Stimulated activated CD4-positive, alpha-beta T cell treated with anti-CD3 and anti-CD28 coated beads, Interleukin-2, amount 100 ng/mL, for 4 hours (primary cell): ENCODE measurements at regions not wholly inside any gene's neighbourhood (a gene's known extent, or its start where the extent isn't known, plus 50 kb on each side); places are given as distances from the start of the nearest gene placed in this dataset.
"Not testable (repeated sequence)": the region's sequence is repeated elsewhere in the genome, so short reads cannot be mapped to it uniquely, and the experiment has no call there.

Source experiments
- DNase-seq: peaks from one replicate; pipeline ENCODE4 v3.0.0-alpha.2; 2020; ENCODE audit warnings: low read depth

DNA sequence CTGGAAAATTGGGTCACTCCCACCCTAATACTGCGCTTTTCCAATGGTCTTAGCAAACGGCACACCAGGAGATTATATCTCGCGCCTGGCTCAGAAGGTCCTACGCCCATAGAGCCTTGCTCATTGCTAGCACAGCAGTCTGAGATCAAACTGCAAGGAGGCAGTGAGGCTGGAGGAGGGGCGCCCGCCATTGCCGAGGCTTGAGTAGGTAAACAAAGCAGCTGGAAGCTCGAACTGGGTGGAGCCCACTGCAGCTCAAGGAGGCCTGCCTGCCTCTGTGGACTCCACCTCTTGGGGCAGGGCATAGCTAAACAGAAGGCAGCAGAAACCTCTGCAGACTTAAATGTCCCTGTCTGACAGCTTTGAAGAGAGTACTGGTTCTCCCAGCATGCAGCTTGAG, 362.6 kb upstream of the GOT2 start:
- not testable (repeated sequence) for DNase-seq

DNA sequence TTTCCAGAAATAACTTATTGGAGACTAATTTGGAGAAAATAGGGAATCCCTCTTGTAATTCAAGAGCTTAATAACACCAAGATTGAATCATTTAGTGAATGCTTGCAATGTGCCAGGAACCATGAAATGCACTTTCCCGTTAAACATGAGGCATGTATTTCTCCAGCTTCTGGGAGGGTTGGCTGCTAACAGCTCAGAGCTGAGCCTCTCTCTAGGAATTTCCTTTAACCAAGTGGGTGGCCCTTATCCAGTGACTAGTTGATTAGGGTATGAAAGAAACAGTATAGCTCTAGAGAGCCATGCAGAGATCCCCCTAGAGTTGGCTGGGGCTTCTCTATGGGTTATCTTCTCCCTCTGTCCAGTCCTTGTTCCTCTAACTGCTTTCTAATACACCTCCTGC, 356.4 kb upstream of the GOT2 start:
- DNase-seq = no peak

DNA sequence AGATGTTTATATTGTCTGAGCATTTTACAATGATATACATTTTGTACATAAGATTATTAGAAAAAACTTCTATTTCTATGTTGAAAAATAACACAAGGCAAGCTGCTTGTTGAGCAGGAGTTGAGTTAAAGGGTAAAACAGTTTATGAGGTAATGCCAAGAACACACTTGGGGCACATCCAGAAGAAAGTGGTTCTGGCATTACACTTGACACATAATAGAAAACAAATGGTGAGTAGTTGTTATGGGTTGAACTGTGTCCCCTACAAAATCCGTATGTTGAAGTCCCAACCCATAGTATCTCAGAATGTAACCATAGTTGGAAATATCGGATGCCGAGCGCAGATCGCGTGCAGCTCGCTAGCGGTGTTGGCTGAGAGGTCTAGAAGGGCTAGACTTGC, 354.3 kb upstream of the GOT2 start:
- DNase-seq = no peak

DNA sequence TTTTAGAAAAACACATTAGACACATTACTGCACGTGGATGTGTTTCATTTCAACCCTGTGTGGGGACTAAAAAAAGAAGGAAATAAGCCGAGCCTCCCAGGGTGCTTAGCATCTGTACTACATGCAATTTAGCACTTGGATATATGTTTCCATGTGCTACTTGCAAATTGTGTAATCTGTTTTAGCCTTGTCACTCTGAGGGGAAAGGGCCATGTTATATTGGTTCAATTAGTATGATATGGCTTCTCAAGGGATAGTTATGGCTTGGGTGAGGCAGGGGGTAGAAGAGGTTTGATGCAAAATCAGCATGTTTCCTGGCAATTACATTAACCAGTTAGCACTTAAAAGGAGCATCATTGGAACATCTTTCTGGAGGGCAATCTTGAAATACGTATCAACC, 353.5 kb upstream of the GOT2 start:
- DNase-seq = no peak

DNA sequence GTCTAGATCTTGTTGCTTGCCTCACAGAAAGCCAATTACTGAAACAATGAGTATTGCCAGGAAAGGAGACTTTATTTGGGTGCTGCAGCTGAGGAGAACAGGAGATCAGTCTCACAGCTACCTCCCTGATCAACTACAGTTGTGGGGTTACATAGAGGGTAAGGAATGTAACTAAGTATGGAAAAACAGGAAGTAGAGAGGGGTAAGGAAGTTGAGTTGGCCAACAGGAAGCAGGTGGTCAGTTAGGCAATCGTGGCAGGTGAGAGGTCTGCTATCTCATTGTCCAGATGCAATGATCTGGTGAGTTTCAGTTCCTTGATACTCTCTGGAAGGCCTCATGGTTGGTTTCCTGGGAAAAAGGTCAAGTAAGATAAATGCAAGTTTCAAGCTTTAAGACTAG, 333.1 kb upstream of the GOT2 start:
- no peak for DNase-seq

DNA sequence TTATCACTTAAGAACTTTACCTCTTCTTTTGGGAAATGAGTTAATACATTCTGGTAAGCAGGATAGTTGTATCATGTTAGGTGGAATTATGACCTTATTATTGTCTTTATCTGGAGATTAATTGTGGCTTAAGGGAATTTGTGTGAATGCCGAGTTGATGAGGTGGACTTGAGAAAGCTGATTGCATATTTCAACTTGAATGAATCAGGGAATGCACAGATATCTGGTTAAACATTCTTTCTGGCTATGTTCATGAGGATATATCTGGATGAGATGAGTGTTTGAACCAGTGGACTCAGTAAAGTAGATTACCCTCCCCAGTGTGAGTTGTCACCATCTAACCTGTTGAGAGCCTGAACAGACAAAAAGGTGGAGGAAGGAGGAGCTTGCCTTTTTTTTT, 326.1 kb upstream of the GOT2 start:
- no peak for DNase-seq

DNA sequence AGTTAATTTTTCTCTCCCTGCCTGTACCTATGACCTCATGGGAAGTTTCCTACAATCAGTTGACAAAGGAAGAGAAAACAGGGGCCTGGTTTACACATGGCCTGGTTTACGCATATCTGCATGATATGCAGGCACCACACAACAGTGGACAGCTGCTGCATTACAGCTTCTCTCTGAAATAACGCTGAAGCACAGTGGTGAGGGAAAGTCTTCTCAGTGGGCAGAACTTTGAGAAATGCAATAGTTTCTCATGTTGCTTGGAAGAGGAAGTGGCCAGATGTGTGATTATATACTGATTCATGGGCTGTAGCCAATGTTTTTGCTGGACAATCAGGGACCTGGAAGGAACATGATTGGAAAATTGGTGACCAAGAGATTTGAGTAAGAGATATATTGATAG, 324.1 kb upstream of the GOT2 start:
- DNase-seq = no peak

DNA sequence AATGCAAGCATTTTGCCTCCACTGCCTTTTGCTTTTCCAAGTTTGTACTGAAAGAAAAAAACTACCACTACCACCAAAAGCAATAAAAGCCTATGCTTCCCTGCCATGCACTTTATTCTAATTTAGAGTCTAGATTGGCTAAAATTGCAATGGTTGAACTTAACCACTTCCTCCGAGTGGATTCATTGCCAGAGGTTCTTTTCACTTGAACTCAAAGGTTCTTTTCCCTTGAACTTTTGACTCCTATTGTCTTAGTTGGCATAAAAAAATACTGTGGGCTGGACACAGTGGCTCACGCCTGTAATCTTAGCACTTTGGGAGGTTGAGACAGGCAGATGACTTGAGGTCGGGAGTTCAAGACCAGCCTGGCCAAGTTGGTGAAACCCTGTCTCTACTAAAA, 319.8 kb upstream of the GOT2 start:
- no peak for DNase-seq

DNA sequence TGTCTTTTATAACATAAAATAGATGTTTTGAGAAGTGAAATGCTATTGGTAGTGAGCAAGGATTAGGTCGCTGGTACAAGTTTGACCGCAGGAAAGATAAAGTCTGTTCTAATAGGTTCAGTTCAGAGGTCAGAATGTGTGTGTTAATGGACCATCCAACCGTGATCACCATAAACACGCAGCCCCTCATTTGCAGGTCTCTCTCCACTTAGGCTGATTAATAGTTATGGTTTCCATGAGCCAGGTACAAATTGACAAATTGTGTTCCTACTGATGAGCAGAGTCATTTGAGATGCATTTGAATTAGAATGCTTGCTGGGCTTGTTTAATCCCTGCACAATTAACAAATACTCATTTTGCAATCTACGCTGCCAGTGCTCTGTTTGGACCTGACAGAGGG, 318.1 kb upstream of the GOT2 start:
- no peak for DNase-seq

DNA sequence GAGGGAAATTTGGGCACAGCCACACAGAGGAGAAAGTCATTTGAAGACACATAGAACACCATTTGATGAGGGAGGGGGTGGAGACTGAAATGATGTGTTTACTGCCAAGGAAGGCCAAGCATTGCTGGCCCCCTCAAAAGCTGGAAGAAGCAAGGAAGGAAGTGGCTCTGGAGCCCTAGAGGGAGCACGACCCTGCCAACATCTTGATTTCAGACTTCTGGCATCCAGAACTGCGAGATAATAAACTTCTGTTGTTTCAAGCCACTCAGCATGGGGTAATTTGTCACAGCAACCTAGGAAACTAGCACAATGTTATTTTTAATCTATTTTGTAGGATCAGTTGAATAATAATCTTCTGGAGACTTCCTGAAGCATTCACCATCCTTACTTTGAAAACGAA, 314.8 kb upstream of the GOT2 start:
- no peak for DNase-seq

DNA sequence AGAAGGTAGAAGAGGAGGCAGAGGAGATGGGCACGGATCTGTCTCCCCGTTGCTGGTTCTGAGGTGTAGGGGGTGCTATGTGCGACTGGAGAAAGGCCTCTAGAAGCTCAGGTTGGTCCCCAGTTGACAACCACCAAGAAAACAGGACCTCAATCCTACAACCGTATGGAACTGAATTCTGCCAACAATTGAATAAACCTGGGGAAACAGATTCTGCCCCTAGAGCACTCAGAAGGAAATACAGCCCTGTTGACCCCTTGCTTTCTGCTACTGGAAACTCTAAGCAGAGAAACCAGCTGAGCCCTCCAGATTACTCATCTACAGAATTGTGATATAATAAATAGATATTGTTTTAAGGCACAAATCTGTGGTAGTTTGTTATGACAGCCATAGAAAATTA, 313.0 kb upstream of the GOT2 start:
- no peak for DNase-seq

DNA sequence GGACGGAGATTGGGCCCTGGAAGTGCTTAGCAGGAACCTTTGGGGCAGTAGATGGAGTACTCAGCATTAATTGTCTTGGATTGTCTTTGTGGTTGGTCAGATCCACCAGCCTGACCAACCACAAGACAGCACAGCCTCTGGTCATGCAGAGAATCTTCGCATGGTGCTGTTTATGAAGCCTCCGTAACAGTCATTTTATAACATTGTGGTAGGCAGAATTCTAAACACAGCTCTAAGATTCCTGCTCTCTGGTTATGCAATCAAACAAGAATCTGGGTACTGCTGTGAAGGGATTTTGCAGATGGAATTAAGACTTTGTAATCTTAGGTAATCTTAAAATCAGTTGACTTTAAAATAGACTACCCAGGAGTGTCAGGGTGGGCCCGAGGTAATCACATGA, 312.2 kb upstream of the GOT2 start:
- DNase-seq = no peak

DNA sequence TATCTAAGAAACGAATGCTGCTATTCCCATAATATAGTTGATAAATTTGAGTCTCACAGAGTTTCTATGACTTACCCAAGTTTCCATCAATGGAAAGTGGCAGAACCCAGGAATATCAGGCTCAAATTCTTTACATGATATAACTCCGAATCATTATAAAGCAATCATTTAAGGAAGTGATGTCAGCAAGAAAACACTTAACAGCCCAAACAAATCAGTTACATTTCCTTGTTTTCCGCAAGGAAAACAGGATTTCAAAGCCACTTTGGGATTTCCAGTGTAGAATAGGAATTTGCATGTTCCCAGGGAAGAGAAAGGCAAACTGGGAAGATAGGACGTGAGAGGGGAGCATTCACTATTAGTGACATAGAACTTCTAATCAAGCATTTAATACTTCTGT, 311.4 kb upstream of the GOT2 start:
- no peak for DNase-seq

DNA sequence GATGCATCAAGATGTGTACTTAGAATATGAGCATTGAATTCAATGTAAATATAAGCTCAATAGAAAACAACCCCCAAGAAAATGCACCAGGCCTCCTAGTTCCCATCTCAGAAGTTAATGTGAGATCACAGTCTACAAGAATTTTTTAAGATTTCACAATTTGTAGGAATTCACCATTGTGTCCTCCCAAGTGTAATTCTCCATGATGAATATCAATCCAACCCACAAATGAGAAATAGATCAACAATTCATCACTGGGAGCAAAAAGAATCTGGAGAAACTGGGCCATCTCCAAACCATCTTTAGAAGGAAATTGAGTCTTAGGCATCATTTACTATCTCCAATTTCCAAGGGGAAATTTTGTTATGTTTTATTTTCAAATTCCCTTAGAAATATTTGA, 310.5 kb upstream of the GOT2 start:
- no peak for DNase-seq

DNA sequence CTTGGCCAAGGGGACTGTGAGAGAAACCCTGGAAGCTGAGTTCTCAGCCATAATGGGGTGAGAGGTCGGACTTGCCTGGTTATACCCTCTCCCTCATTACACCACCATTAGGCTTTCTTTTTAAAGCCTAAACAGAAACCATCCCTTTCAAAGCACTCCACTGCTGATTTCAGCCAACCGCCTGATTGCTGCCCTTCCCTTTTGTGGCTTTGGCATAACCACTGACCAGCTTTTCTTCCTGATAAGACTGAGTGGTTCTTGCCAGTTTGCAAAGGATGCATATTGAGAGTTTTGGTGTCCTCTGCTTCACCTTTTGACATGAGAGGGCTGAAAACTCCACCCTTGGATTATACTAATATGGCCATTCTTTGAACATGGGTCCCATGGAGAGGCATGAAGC, 308.2 kb upstream of the GOT2 start:
- DNase-seq = no peak

DNA sequence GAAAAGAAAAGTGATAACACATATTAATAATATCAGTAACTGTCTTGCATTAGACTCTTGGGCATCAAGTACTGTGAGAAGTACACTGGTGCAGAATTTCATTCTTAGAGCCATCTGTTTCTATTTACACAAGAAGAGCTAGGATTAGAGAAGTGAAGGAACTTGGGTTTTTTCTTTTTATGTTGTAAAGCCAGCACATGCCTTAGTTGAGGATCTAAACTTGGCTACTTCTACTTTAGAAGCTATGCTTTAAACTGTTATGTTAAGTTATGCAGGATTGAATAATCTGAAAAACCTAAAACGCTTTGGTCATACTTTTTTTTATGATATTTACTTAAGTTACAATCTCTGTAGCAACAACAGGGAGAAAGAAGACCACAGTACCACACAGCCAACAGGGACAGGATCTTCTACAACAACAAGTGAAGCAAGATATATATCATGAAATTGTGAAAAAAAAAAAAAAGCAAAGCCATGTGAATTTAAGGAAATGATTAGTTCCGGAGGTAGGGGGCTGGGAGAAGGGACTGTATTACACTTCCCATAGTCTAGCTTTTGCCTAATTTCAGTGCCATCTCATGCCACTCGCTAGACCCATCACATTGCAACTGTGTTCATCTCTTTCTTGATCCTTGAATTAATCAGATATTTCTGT, 305.1 kb upstream of the GOT2 start:
- DNase-seq = no peak

DNA sequence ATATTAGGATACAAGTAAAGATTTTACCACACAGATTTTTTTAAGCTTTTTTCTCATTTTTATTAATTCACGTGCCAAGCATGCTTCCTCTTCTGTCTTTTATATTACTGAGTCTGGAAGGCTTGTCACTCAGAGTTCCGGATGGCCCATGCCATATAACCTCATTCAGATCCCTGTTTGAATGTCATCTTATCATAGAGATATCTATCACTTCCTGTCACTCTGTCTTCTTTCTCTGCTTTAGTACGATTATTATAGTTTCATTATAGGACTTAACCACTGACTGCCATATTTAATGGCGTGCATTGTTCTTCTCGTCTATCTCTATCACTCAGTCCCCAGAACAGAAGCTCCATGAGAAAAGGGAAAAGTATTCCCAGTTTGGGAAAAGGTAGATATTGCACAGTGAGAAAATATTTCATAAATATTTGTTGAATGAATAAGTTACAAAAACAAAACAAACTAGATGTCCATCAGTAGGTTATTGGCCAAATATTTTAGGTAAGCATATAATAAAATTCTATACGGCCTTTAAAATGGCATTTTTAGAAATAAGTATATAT, 296.9 kb upstream of the GOT2 start:
- DNase-seq = no peak

DNA sequence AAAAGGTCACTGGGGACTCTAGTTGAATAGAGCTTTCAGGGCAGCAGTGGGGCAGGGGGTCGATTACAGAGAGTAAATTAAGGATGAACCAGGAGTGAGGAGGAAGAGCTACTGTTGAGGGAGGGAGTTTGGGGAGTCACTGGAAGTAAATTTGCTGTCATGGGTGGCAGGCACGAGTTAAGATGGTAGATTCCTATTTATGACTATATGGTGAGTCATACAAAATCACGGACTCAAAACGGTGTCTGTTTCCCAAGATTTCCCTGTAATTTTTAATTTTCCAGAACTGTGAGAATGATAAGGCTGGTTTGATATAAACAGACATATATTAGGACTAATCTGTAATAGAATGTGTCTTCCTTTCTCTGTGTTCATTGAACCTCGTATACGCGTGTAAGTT, 287.6 kb upstream of the GOT2 start:
- DNase-seq = no peak

DNA sequence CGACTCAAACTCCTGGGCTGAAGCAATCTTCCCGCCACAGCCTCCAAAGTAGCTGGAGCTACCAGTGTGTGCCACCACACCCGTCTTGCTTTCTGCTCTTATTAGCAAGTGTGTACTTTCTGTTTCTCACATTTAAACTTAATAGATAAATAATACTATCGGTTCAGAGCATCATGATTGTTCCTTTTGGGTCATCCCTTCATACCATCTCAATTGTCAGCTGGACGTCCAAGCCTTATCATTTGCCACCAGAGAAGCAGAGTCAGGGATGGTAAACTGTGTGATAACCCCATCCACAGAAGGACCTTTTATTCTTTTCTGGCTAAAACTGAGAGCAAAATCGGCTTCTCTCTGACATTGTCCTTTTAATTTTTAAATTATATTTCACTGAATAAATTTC, 279.8 kb upstream of the GOT2 start:
- DNase-seq = no peak

DNA sequence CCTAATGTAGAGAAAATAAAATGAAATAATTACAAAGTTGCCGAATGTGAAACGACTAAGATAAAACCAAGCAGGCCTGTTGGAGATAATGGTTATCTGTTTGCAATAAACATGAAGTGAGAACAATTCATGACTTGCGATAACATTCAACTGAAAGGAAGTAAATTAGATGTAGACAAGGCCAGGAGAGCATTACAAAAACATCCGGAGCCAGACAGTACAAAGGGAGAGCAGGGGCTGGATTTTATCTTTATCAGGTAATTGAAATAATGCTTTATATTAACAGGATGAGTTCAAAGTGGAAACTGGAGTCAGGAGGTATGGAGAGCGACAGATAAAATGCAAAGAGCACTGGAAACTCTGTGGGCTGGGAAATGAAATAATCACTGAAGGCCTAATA, 265.6 kb upstream of the GOT2 start:
- no peak for DNase-seq

DNA sequence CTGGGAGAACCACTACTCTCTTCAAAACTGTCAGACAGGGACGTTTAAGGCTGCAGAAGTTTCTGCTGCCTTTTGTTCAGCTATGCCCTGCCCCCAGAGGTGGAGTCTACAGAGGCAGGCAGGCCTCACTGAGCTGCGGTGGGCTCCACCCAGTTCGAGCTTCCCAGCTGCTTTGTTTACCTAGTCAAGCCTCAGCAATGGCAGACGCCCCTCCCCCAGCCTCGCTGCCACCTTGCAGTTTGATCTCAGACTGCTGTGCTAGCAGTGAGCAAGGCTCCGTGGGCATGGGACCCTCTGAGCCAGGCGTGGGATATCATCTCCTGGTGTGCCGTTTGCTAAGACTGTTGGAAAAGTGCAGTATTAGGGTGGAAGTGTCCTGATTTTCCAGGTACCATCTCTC, 258.6 kb upstream of the GOT2 start:
- DNase-seq = not testable (repeated sequence)

DNA sequence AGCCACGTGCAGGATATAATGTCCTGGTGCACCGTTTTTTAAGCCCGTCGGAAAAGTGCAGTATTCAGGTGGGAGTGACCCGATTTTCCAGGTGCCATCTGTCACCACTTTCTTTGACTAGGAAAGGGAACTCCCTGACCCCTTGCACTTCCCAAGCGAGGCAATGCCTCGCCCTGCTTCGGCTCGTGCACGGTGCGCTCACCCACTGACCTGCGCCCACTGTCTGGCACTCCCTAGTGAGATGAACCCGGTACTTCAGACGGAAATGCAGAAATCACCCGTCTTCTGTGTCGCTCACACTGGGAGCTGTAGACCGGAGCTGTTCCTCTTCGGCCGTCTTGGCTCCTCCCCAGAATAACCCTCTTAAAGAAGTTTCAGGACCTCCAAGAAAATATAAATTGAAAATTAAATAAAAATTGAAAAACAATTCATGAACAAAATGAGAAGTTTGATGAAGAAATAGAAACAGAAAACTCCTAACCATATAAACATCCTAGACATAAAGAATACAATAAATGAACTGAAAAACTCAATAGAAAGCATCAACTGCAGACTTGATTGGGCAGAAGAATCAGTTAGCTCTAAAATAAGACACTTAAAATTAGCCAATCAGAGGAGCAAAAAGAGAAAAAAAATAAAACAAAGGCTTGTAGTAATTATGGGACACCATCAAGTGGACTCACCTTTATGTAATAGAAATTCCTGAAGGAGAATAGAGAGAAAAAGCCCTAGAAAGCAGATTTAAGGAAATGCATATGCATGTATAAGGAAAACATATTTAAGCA, 249.3 kb upstream of the GOT2 start:
- DNase-seq = not testable (repeated sequence)

DNA sequence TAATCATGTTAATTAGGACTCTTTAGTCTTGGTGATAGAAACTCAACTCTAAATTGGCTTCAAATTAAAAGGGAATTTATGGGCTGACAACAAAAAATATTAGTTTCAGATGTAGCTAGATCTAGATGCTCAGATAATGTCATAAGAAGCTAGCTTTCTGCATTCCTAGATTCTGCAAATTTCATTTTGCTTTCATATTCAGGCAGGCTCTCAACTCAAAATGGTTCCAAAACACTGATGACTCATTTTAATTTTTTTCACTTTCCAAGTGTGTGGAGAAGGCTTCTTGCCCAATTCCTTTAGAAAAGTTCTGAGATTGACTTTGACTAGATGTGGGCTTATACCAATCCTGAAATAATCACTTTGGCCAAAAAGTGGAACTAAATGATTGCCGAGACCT, 236.7 kb upstream of the GOT2 start:
- DNase-seq = no peak

DNA sequence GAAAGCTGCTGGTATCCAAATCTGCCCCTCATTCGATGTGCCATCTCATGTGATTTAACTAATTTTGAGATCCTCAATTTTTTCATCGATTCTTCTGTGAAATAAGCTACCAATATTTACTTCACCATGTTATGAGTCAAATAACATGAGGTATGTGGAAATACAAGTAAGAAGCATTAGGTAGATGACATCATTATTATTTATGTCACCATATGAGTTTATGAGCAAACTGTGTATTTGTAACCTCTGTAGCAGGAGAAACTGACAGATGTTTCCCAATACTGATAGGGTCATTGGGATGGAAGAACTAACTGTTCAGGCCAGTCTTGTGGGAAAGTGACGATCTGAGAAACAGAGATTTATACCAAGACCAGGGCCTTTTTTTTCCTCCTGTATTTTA, 229.4 kb upstream of the GOT2 start:
- DNase-seq = no peak
